Stomach smooth muscle (tissue), 2 donors: ENCODE measurements at regions not wholly inside any gene's neighbourhood (a gene's known extent, or its start where the extent isn't known, plus 50 kb on each side); places are given as distances from the start of the nearest gene placed in this dataset.

ENCODE experiments used
- H3K27ac ChIP-seq: one replicate; pipeline ENCODE4 v1.7.0; 2013; ENCODE audit warnings: mild to moderate bottlenecking, low read length, inconsistent platforms
- H3K27me3 ChIP-seq, 2 donors: one replicate each; pipeline ENCODE4 v1.7.0; 2013; ENCODE audit warnings: low read length in 2 of 2; ENCODE audit not compliant: insufficient read depth in 2 of 2, control insufficient read depth in 1 of 2
- H3K36me3 ChIP-seq, 2 donors: one replicate each; pipeline ENCODE4 v1.7.0; 2013; ENCODE audit warnings: low read length in 2 of 2; ENCODE audit not compliant: control insufficient read depth in 2 of 2, insufficient read depth in 2 of 2
- H3K4me1 ChIP-seq: one replicate; pipeline ENCODE4 v1.7.0; 2013; ENCODE audit warnings: low read length; ENCODE audit not compliant: control insufficient read depth, insufficient read depth
- H3K4me3 ChIP-seq, 2 donors: one replicate each; pipeline ENCODE4 v1.7.0; 2013; ENCODE audit warnings: low read length in 2 of 2
- H3K9ac ChIP-seq, 2 donors: one replicate each; pipeline ENCODE4 v1.7.0; 2013; ENCODE audit warnings: low read length in 2 of 2, mild to moderate bottlenecking in 1 of 2
- H3K9me3 ChIP-seq, 2 donors: one replicate each; pipeline ENCODE4 v1.7.0; 2013; ENCODE audit warnings: low read length in 2 of 2; ENCODE audit not compliant: control insufficient read depth in 2 of 2
- donor health status: healthy.
- donor health status: Pancreatic carcinoma.

- H3K36me3 ChIP-seq: no peaks in the 10 kb centered on the region
- no peak overlapping the region for H3K27ac ChIP-seq
- peaks cover 7% of the 10 kb centered on the region for H3K4me1 ChIP-seq
- H3K4me3 ChIP-seq: no peak overlapping the region
- H3K9ac ChIP-seq: no peak overlapping the region
- no peaks in the 10 kb centered on the region for H3K9me3 ChIP-seq
- H3K27me3 ChIP-seq: peaks cover 0 to under 1% of the 10 kb centered on the region in 2 donors
Observed at GRCh38 chr2:126774761-126775160, 118.8 kb downstream of the GYPC start.

GRCh38 chr2:126775300-126775985 is 119.5 kb downstream of the GYPC start:
- Histone ChIP-seq H3K36me3 (no peaks in the 10 kb centered on the region), H3K27ac (no peak overlapping the region), H3K27me3 (peaks cover 0 to 2% of the 10 kb centered on the region in 2 donors), H3K9me3 (no peaks in the 10 kb centered on the region), H3K4me1 (peaks cover 7% of the 10 kb centered on the region), H3K9ac (no peak overlapping the region), H3K4me3 (no peak overlapping the region)

- Histone ChIP-seq H3K4me3 (peak overlapping the region in 1 of 2 donors; percentile 87), H3K27me3 (peaks cover 0 to 2% of the 10 kb centered on the region in 2 donors), H3K27ac (no peak overlapping the region), H3K9me3 (no peaks in the 10 kb centered on the region), H3K9ac (no peak overlapping the region), H3K4me1 (peaks cover 7% of the 10 kb centered on the region), H3K36me3 (no peaks in the 10 kb centered on the region)
Observed at GRCh38 chr2:126776255-126776654, 120.3 kb downstream of the GYPC start.

GRCh38 chr2:126776692-126777619 is 121.0 kb downstream of the GYPC start:
- Histone ChIP-seq H3K27ac (no peak overlapping the region), H3K9ac (peak overlapping the region; percentile 31 to 80), H3K9me3 (no peaks in the 10 kb centered on the region), H3K36me3 (no peaks in the 10 kb centered on the region), H3K4me1 (peaks cover 7% of the 10 kb centered on the region), H3K4me3 (peak overlapping the region; percentile 72 to 87), H3K27me3 (peaks cover 0 to 2% of the 10 kb centered on the region in 2 donors)

GRCh38 chr2:126777620-126777978 is 121.1 kb upstream of the TEX51 start:
- Histone ChIP-seq H3K27ac (no peak overlapping the region), H3K36me3 (no peaks in the 10 kb centered on the region), H3K9me3 (no peaks in the 10 kb centered on the region), H3K4me1 (peaks cover 7% of the 10 kb centered on the region), H3K27me3 (peaks cover 0 to 2% of the 10 kb centered on the region in 2 donors), H3K9ac (no peak overlapping the region), H3K4me3 (peak overlapping the region in 1 of 2 donors; percentile 87)

GRCh38 chr2:126778561-126779501 is 119.9 kb upstream of the TEX51 start:
- Histone ChIP-seq H3K4me3 (no peak overlapping the region), H3K4me1 (peaks cover 7% of the 10 kb centered on the region), H3K27me3 (peaks cover 0 to 2% of the 10 kb centered on the region in 2 donors), H3K27ac (no peak overlapping the region), H3K9ac (no peak overlapping the region), H3K9me3 (no peaks in the 10 kb centered on the region), H3K36me3 (no peaks in the 10 kb centered on the region)

GRCh38 chr2:126781206-126781605 is 117.5 kb upstream of the TEX51 start:
- H3K4me1 ChIP-seq: peaks cover 7% of the 10 kb centered on the region
- H3K27ac ChIP-seq: no peak overlapping the region
- H3K9me3 ChIP-seq: no peaks in the 10 kb centered on the region
- H3K9ac ChIP-seq: no peak overlapping the region
- no peaks in the 10 kb centered on the region for H3K36me3 ChIP-seq
- no peak overlapping the region for H3K4me3 ChIP-seq
- peaks cover 0 to 2% of the 10 kb centered on the region in 2 donors for H3K27me3 ChIP-seq

- H3K27me3 ChIP-seq: peaks cover 0 to 2% of the 10 kb centered on the region in 2 donors
- H3K9ac ChIP-seq: no peak overlapping the region
- peaks cover 6% of the 10 kb centered on the region for H3K4me1 ChIP-seq
- H3K4me3 ChIP-seq: no peak overlapping the region
- no peaks in the 10 kb centered on the region for H3K9me3 ChIP-seq
- no peak overlapping the region for H3K27ac ChIP-seq
- no peaks in the 10 kb centered on the region for H3K36me3 ChIP-seq
Observed at GRCh38 chr2:126781806-126782205, 116.9 kb upstream of the TEX51 start.

- Histone ChIP-seq H3K9ac (no peak overlapping the region), H3K36me3 (no peaks in the 10 kb centered on the region), H3K27me3 (peaks cover 0 to 2% of the 10 kb centered on the region in 2 donors), H3K9me3 (no peaks in the 10 kb centered on the region), H3K4me3 (no peak overlapping the region), H3K4me1 (peaks cover under 1% of the 10 kb centered on the region), H3K27ac (no peak overlapping the region)
Observed at GRCh38 chr2:126782648-126783047, 116.0 kb upstream of the TEX51 start.

- Histone ChIP-seq H3K27ac (no peak overlapping the region), H3K4me1 (no peaks in the 10 kb centered on the region), H3K9me3 (no peaks in the 10 kb centered on the region), H3K36me3 (no peaks in the 10 kb centered on the region), H3K4me3 (no peak overlapping the region), H3K27me3 (peaks cover 0 to 2% of the 10 kb centered on the region in 2 donors), H3K9ac (no peak overlapping the region)
Observed at GRCh38 chr2:126783341-126783740, 115.3 kb upstream of the TEX51 start.
